HG02759 (cell line): ENCODE measurements at regions not wholly inside any gene's neighbourhood (a gene's known extent, or its start where the extent isn't known, plus 50 kb on each side); places are given as distances from the start of the nearest gene placed in this dataset.

Source experiments
- ATAC-seq: cut with Tn5 transposase; IDR thresholded peaks from one replicate; pipeline ENCODE4 v1.9.1; 2021; ENCODE audit warnings: mild to moderate bottlenecking, moderate library complexity; ENCODE audit not compliant: unreplicated experiment

DNA sequence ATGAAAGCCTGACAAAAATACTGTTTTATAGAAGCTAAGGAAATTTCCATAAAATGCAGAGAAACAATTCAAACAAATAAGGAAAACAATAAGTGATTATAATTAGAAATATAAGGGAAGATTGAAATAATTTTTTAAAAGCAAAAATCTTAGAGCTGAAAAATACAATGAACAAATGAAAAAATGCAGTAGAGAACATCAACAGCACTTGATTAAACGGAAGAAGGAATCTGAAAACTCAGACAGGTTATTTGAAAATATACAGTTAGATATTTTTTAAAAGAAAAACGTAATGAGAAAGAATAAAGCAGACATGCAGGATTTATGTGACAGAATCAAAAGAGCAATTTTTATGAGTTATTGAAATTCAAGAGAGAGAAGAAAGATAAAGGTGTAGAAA lies 279.1 kb upstream of the MAGI2 start:
- ATAC-seq: no peak

DNA sequence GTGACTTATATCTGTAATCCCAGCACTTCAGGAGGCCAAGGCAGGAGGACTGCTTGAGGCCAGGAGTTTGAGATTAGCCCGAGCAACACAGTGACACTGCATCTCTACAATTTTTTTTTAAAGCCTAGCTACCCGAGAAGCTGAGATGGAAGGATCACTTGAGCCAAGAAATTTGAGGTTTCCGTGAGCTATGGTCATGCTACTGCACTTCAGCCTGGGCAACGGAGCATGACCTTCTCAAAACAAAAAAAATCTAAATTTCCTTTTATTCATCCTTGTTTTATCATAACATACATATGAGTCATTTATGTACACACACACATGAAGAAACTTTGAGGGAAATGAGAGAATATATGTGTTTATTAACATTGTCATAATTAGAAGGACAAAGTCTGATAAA lies 277.5 kb upstream of the MAGI2 start:
- ATAC-seq: no peak

DNA sequence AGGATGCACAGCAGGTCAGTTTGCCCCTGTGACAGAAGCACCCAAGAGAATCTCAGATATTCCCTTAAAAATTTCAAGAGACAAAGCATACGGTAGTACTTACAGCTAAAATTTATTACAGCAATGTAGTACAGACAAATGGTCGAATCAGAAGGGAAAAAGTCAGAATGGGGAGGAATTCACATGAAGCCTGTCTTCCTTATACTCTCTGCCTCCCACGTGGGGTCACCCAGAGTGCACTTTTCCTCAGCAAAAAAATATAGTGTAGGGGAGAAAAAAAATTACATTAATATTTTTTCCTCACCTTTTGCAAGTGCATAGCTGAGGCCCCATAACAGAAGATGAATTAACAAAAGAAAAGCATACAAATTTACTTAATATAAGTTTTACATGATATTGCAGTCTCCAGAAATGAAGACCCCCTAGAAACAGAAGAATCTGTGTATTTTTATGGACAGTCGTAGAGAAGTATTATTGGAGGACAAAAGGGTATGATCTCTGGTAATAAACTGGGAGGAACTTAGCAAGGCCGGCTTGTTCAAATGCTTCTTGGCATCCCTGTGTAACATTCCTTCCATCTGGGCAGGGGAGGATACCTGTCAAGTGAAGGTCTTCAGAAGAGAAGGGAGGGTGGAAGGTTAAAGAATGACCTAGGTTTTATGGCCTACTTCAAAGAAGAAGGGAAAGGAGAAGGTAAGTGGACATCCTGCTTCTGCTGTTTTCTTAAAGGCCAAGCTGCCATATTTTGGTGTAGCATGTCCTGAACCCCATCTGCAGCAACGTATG lies 270.6 kb upstream of the MAGI2 start:
- ATAC-seq: no peak

DNA sequence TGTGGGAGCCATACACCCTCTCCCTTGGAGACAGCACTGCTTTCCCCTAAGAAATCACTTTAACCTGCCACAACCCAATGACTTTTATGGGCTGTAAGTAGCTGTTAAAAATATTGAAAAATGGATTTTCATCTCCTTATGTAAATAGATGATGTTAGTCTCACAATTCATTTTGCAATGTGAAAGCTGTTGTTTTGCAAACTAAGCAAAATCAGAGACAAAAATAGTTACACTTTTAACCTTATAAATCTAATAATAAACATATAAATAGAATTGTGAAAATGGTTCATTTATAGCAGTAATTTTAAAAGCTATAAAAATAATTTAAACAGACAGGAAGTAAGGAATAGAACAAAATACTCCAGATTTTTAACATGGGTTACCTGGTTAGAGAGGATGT lies 268.8 kb upstream of the MAGI2 start:
- ATAC-seq: no peak

DNA sequence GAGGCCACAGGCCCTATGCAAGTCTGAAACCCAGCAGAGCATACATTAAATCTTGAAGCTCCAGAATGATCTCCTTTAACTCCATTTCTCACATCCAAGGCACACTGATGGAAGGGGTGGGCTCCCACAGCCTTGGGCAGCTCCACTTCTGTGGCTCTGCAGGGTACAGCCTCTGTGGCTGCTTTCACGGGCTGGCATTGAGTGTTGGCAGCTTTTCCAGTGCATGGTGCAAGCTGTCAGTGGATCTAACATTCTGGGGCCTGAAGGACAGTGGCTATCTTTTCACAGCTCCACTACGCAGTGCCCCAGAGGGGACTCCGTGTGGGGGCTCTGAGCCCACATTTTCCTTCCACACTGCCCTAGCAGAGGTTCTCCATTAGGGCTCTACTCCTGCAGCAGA lies 265.7 kb upstream of the MAGI2 start:
- no peak for ATAC-seq

DNA sequence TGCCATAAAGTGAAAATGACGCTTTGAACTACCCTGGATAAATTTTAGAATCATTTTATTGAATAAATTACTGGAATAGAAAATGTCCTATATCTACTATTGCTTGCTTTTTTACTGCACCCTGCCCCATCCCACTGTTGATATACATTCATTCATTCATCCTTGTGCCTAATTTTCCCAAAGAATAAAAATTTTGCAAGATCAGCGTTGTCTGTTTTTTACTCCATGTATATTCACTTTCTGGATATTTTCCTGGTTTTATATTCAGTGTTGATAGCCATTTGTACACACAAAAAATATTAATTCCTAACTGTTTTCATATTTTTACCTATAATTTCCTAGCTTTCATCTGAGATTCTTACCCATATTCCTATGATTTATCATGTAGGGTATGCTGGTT lies 262.9 kb upstream of the MAGI2 start:
- no peak for ATAC-seq

DNA sequence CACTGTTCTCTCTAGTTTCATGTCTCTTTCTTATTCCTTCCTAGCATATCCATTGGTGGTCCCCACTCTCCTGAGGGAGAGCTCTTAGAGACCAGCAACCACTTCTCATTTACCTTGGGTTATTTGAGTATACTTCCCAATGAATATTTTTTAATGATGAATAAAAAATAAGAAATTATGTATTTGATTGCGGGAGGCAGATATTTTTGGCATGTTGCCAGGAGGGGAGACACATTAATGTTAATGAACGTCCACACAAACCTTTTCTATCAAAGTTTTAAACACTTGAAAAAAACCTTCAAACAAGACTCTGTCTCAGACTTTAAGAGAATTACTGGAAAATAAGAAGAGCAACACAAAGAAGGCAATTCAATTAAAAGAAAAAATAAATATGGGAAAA lies 260.6 kb upstream of the MAGI2 start:
- ATAC-seq: no peak

DNA sequence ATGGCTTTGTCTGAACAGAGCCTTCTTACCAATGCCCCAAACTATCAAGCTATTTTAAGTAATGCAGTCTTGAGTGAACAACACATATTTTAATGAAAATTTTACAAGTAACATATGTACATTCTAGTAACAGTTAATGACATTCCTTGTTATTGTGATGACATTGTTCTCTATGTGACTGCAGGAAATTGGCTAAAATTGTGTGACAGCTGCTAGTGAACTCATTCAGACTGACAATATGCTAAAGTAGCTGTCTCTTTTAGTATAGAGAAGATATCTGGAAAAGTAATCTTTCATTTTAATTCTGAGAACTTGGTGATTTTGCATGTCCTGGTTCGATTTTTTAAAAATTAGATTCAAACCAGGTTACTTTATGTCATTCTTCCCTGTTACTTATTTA lies 259.8 kb upstream of the MAGI2 start:
- no peak for ATAC-seq

DNA sequence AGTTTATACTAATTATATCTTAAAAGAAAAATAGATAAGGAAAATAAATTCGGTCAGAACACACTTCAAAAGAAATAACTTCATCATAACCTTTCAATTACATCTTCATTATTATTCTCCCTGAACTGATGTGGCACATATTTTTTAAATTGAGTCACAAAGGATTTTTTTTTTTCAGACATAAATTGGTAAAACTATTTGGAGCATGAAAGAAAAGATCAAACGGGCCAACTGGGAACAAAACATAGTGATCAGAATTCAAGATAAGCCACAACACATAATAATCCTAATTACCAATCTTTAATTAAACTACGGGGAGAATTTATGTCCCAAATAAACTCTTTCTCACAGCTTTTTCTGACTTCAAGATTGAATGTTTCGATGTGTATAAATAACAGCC lies 258.2 kb upstream of the MAGI2 start:
- no peak for ATAC-seq

DNA sequence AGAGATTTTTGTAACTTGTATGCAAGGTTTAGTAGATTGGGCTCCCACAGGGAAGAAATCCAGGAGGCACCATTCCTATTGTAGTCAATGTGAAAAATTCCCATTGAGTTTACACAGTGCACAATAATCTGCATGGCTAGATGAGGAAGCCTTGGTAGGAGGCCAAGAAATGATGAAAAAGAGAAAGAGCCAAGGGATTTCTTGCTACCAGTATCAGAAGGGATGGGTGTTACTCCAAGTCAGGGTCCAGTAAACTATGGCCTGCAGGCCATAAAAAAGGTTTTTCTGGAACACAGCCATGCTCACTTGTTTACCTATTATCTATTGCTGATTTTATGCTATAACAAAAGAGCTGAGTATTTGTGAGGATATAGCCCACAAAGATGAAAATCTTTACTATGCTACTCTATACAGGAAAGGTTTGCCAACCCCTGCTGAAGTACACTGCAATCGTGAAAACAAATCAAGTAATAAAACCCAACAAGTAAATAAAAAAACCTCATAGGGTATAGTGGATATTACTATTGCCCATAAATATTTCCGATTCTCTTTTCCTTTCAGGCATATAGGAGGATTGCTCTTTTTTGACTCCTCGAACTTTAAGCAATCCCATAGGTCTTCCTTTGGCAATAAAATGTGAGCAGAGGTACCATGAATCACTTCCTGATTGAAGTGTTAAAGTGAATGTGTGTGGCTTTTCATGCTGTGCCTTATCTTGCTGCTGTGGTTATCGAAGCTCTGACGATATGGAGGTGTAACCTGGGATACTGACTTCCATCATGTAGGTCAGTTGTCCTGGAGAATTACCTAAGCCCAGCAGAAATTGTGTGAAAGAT lies 256.3 kb upstream of the MAGI2 start:
- ATAC-seq: no peak

DNA sequence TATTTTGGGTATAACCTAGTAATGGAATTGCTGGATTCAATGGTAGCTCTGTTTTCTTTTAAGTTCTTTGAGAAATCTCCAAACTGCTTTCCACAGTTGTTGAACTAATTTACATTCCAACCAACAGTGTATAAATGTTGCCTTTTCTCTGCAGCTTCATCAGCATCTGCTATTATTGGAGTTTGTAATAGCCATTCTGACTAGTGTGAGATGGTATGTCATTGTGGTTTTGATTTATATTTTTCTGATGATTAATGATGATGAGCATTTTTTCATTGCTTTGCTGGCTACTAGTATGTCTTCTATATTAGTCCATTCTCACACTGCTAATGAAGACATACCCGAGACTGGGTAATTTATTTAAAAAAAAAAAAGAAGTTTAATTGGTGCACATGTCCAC lies 248.6 kb upstream of the MAGI2 start:
- ATAC-seq: no peak

DNA sequence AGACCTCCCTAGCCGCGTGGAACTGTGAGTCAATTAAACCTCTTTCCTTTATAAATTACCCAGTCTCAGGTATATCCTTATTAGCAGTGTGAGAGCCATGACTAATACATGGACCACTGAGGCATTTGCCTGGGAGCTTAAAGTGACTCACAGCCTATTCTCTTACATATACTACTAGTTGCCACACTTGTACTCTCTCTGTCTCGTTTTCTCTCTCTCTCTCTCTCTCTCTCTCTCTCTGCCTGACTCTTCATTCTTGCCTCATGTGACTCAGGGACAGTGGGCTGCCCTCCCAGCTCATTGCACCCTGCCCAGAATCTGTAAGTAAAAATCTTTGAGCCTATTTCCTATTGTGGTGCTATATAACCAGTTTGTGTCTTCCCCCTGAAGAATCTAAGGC lies 238.5 kb upstream of the MAGI2 start:
- no peak for ATAC-seq

DNA sequence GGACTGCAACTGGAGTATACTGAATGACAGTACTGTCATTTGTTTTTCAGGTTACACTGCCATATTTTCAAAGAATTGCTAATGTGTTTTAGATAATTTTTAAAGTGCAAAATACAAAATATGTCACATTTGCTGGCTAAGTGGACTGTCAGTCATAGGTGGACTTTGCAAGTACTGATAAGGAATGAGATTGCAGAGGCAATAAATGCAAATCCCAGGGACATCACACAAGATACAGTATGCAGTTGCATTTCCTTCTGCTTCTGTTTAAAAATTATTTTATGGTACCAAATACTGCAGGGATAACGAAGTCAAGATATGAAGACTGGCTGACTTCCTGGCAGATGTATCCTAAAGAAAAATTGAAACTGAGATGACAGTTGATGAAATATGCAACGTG lies 237.6 kb upstream of the MAGI2 start:
- no peak for ATAC-seq

DNA sequence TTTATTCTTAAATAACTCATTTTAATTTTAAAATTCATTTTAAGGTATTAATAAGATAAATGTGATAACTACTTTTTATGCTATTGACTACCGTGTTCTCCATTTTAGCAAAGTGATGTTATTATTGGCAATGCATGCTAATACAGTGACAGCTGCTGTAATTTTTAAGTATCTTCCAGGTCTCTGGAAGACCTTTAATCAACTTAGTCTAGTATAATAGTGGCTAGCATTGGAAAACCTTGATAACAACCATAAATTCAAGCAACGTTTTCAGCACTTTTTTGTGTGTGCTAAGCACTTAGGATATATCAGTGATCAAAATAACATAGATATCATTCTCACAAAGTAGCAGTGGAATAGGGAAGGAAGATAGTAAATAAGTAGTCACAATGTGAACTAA lies 230.9 kb upstream of the MAGI2 start:
- ATAC-seq: no peak

DNA sequence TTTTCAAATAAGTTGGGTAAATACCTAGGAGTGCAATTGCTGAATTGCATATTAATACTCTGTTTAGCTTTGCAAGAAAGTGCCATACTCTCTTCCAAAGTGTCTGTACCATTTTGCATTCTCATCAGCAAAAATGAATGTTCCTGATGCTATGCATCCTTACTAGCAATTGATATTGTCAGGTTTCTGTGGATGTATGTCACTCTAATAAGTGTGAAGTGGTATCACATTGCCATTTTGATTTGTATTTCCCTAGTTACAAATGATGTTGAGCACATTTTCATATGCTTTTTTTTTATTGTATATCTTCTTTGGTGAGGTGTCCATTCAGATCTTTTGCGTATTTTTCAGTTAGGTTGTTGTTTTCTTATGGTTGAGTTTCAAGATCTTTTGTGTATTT lies 230.4 kb upstream of the MAGI2 start:
- ATAC-seq: no peak

DNA sequence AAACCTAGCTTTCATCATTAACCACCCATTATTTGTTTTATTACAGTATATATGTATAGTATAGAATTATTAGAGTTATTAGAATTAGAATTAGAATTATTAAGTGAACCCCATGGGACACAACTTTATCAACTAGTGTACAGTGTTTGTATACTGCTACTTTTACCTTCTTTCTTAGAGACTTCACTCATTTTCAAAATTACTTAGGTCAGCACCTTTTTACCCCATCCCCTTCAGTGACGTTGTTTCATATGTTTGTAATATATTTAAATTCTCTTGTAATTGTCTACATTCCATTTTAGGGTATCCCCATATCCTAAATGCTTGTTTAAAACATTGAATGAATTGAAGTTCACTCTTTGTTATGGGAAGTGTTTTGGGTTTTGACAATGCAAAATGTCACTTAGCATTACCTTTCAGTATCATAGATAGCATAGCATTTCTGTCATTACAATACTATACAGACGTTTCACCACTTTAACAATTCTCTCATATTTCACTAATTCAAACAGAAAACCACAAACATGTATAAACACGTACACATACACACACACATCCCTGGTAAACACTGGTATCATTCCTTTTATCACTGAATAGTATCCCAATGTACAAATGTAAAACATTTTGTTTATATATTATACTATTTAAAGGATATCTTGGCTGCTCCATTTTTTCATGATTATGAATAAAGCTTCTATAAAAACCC lies 229.9 kb upstream of the MAGI2 start:
- no peak for ATAC-seq

DNA sequence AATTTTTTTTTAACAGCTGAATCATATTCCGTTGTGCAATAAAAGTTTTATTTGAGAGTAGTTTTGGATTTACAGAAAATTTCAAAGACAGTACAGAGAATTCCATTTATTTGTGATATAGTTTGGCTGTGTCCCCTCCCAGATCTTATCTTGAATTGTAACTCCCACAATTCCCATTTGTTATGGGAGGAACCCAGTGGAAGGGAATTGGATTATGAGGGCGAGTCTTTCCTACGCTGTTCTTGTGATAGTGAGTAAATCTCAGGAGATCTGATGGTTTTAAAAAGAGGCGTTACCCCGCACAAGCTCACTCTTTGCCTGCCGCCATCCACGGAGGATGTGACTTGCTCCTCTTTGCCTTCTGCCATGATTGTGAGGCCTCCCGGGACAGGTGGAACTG lies 228.0 kb upstream of the MAGI2 start:
- ATAC-seq: no peak

DNA sequence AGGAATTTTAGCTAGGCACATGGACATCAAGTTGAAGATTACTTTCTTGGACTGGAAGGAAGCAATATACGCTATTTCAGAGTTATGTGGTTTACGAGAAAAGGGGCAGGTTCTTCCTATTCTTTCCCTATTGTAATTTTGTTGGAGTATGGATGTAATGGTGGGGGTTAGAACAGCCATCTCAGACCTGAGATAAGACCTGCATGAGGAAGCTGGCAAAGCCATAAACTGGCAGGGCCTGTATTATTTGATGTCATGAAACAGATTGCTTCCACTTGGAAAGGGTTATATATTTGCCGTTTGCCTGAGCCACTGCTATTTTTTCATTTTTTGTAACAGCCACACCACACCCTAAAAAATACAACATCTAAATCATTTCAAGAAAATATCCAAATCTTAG lies 220.5 kb upstream of the MAGI2 start:
- ATAC-seq: no peak

DNA sequence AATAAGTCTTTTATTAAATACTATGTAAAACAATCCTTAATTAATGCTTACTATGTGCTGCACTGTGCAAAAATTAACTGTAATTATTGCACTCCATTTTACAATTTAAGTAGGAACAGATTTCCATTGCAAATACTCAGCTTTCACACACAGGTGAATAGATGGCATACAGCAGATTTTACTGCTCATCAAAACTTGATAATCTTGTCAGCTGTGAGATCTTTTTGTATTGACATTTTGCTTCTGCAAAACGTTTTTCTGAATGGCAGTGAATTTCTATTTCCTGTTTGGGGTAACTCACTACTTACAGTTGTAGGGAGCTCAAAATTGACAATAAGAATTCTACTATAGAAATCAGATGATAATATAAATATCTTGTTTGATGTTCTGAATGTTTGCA lies 220.0 kb upstream of the MAGI2 start:
- ATAC-seq: no peak

DNA sequence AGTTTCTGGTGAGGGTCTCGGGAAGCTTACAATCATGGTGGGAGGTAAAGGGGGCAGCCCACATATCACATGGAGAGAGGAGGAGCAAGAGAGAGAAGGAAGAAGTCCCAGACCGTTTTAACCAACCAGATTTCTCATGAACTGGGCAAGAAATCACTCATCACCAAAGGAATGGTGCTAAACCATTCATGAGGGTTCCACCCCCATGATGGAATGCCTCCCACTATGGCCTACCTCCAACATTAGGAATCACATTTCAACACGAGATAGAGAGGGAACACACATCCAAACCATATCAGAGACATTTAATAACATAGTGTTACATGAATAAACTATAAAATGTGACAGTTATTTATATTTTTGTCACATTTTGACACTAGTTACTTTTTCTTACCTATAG lies 214.8 kb upstream of the MAGI2 start:
- ATAC-seq: no peak

DNA sequence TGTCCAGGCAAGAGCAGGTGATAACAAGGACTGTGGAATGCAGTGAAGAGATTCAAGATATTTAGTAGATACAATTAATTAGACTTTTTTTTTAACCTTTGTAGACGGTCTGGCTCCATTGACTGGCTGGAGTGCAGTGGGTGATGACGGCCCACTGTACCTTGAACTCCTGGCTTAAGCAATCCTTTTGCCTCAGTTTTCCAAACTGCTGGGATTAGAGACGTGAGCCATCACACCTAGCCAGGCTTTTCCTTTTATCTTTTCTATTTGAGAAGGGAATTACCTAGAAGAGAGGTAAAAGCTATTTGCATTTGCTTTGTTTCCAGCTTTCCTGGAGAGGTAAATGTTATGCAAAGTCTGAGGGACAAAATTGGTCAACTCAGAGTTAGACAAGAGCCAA lies 213.0 kb upstream of the MAGI2 start:
- ATAC-seq: no peak
